GM23338 (cell line): ENCODE measurements at regions not wholly inside any gene's neighbourhood (a gene's known extent, or its start where the extent isn't known, plus 50 kb on each side); places are given as distances from the start of the nearest gene placed in this dataset.

Experiments used
- ATAC-seq: fragments of 200-7000 bp; cut with Tn5 transposase; 3 replicates; pipeline ENCODE4 v1.9.1; 2020
- DNase-seq: peaks from one replicate; pipeline ENCODE4 v3.0.0-alpha.2; 2015; ENCODE audit warnings: low spot score
- H2AFZ ChIP-seq: fragments of 200-600 bp; sonication (generic); 2 replicates; pipeline ENCODE4 v1.8.0; 2016; ENCODE audit warnings: antibody characterized with exemption, mild to moderate bottlenecking, moderate library complexity
- H3F3A ChIP-seq: fragments of 200-600 bp; sonication (generic); replicated peaks from 2 replicates; pipeline ENCODE4 v1.8.0; 2017; ENCODE audit warnings: antibody characterized with exemption, mixed run types, low read depth
- H3K27ac ChIP-seq: fragments of 200-600 bp; sonication (generic); 2 replicates; pipeline ENCODE4 v1.6.1; 2016; ENCODE audit warnings: low read depth
- H3K27me3 ChIP-seq: fragments of 200-600 bp; sonication (generic); 2 replicates; pipeline ENCODE4 v1.8.0; 2016; ENCODE audit warnings: mild to moderate bottlenecking, mixed run types, moderate library complexity; ENCODE audit not compliant: insufficient read depth
- H3K36me3 ChIP-seq: fragments of 200-600 bp; sonication (generic); 2 replicates; pipeline ENCODE4 v1.8.0; 2016; ENCODE audit warnings: mild to moderate bottlenecking; ENCODE audit not compliant: insufficient read depth
- H3K4me1 ChIP-seq: fragments of 200-600 bp; sonication (generic); 2 replicates; pipeline ENCODE4 v1.8.0; 2016; ENCODE audit warnings: mild to moderate bottlenecking, moderate library complexity; ENCODE audit not compliant: insufficient read depth
- H3K4me2 ChIP-seq: fragments of 200-600 bp; sonication (generic); 2 replicates; pipeline ENCODE4 v1.7.1; 2017; ENCODE audit warnings: mixed run types
- H3K4me3 ChIP-seq: fragments of 200-600 bp; sonication (generic); 2 replicates; pipeline ENCODE4 v1.6.1; 2016; ENCODE audit warnings: mixed run types
- H3K79me2 ChIP-seq: fragments of 200-600 bp; sonication (generic); replicated peaks from 2 replicates; pipeline ENCODE4 v1.8.0; 2017; ENCODE audit warnings: mild to moderate bottlenecking; ENCODE audit not compliant: insufficient read depth
- H3K9me2 ChIP-seq: fragments of 200-600 bp; sonication (generic); 2 replicates; pipeline ENCODE4 v1.8.0; 2017; ENCODE audit not compliant: insufficient read depth
- H4K20me1 ChIP-seq: fragments of 200-600 bp; sonication (generic); replicated peaks from 2 replicates; pipeline ENCODE4 v1.8.0; 2017; ENCODE audit warnings: mild to moderate bottlenecking; ENCODE audit not compliant: insufficient read depth
- H3K27ac Mint-ChIP-seq: 2 replicates; pipeline ENCODE4 v1.8.0; 2020; ENCODE audit warnings: inconsistent platforms, mild to moderate bottlenecking, moderate library complexity, mixed read lengths
- H3K27me3 Mint-ChIP-seq: 3 replicates; pipeline ENCODE4 v1.8.0; 2022; ENCODE audit warnings: low read depth, mild to moderate bottlenecking, moderate library complexity, mixed read lengths, inconsistent platforms; ENCODE audit not compliant: insufficient read depth, poor library complexity
- H3K36me3 Mint-ChIP-seq: 3 replicates; pipeline ENCODE4 v1.8.0; 2021; ENCODE audit warnings: low read depth, mild to moderate bottlenecking, inconsistent platforms, moderate library complexity, mixed read lengths
- H3K4me1 Mint-ChIP-seq: 3 replicates; pipeline ENCODE4 v1.8.0; 2020; ENCODE audit warnings: mild to moderate bottlenecking, inconsistent platforms, mixed read lengths
- H3K4me3 Mint-ChIP-seq: 3 replicates; pipeline ENCODE4 v1.8.0; 2021; ENCODE audit warnings: moderate library complexity, mild to moderate bottlenecking, inconsistent platforms, mixed read lengths
- H3K9me3 Mint-ChIP-seq: 3 replicates; pipeline ENCODE4 v1.8.0; 2020; ENCODE audit warnings: moderate library complexity, mild to moderate bottlenecking, inconsistent platforms, mixed read lengths
- CREB1 ChIP-seq: fragments of 250-450 bp; sonication (Bioruptor Pico); IDR thresholded peaks from 2 replicates; pipeline ENCODE4 v1.5.0; 2020; ENCODE audit warnings: low read depth, mild to moderate bottlenecking, moderate library complexity
- EZH2 ChIP-seq: fragments of 200-600 bp; sonication (generic); IDR thresholded peaks from one replicate; pipeline ENCODE4 v1.8.0; 2017; ENCODE audit warnings: antibody characterized with exemption, mild to moderate bottlenecking, low read depth; ENCODE audit not compliant: unreplicated experiment
- POLR2AphosphoS5 ChIP-seq: IDR thresholded peaks from 2 replicates; pipeline ENCODE4 v1.6.1; 2016; ENCODE audit warnings: antibody characterized with exemption, low read depth
- STAT1 ChIP-seq: IDR thresholded peaks from one replicate; pipeline ENCODE4 v1.6.1; 2016; ENCODE audit warnings: antibody characterized with exemption; ENCODE audit not compliant: unreplicated experiment
- ZNF331 ChIP-seq: fragments of 250-450 bp; sonication (Bioruptor Pico); IDR thresholded peaks from 2 replicates; pipeline ENCODE4 v1.5.0; 2020; ENCODE audit warnings: low read depth, mild to moderate bottlenecking, moderate library complexity
- ZNF462 ChIP-seq: fragments of 250-450 bp; sonication (Bioruptor Pico); IDR thresholded peaks from 2 replicates; pipeline ENCODE4 v1.5.0; 2020; ENCODE audit warnings: mild to moderate bottlenecking, moderate library complexity

GRCh38 chr16:72664509-72665408 is 383.2 kb downstream of the ZFHX3 start:
- TF ChIP-seq POLR2AphosphoS5 (peak; percentile 78), EZH2 (no peak), ZNF462 (CRISPR knock-in tag) (no peak), ZNF331 (CRISPR knock-in tag) (no peak), CREB1 (peak; percentile 83), STAT1 (no peak)
- Mint-ChIP-seq H3K4me1 (no peaks in the 10 kb centered on the region), H3K27me3 (peaks cover 2% of the 10 kb centered on the region), H3K36me3 (no peaks in the 10 kb centered on the region), H3K27ac (peak overlapping the region; percentile 100), H3K9me3 (no peaks in the 10 kb centered on the region), H3K4me3 (peak overlapping the region; percentile 98)
- Histone ChIP-seq H3K4me1 (peaks cover 4% of the 10 kb centered on the region; the same call in 1 of the 2 replicates), H4K20me1 (no peaks in the 10 kb centered on the region), H3K4me2 (peak overlapping the region; percentile 94), H3K36me3 (no peaks in the 10 kb centered on the region), H3K79me2 (peaks cover 44% of the 10 kb centered on the region), H3K9me2 (no peaks in the 10 kb centered on the region), H3K27me3 (no peaks in the 10 kb centered on the region), H2AFZ (peak overlapping the region; percentile 97), H3K27ac (peak overlapping the region; percentile 95), H3F3A (no peaks in the 10 kb centered on the region), H3K4me3 (peak overlapping the region; percentile 70)
- ATAC-seq (peak; percentile 99), DNase-seq (peak; percentile 99)
